Gastroesophageal sphincter (tissue), 4 donors: ENCODE measurements at regions not wholly inside any gene's neighbourhood (a gene's known extent, or its start where the extent isn't known, plus 50 kb on each side); places are given as distances from the start of the nearest gene placed in this dataset.

Source experiments
- ATAC-seq: fragments of 150-250 bp; one replicate; pipeline ENCODE4 v1.9.1; 2016; ENCODE audit warnings: mild to moderate bottlenecking, moderate library complexity
- H3K27ac ChIP-seq, 4 donors: fragments of 200-600 bp; sonication (generic) in 3 of 4; 1 replicate in 3 of 4; 2 replicates in 1 of 4; pipeline ENCODE4 v1.5.1; 2016 to 2019
- H3K27me3 ChIP-seq: fragments of 200-600 bp; sonication (generic); one replicate; pipeline ENCODE4 v1.5.1; 2019
- H3K36me3 ChIP-seq, 2 donors: fragments of 200-600 bp; sonication (generic); one replicate each; pipeline ENCODE4 v1.5.1; 2019; ENCODE audit warnings: control low read depth in 1 of 2
- H3K4me1 ChIP-seq, 3 donors: fragments of 200-600 bp; sonication (generic); 1 replicate in 2 of 3; 2 replicates in 1 of 3; pipeline ENCODE4 v1.5.1; 2016 to 2019; ENCODE audit warnings: control low read depth in 2 of 3
- H3K4me3 ChIP-seq, 2 donors: fragments of 200-600 bp; sonication (generic); one replicate each; pipeline ENCODE4 v1.5.1; 2019; ENCODE audit warnings: mild to moderate bottlenecking in 1 of 2, moderate library complexity in 1 of 2
- H3K9me3 ChIP-seq, 3 donors: fragments of 200-600 bp; sonication (generic); one replicate each; pipeline ENCODE4 v1.5.1; 2017 to 2019; ENCODE audit warnings: control low read depth in 2 of 3
- EP300 ChIP-seq: sonication (generic); formaldehyde crosslinking; IDR thresholded peaks from one replicate; pipeline ENCODE4 v1.6.1; 2017; ENCODE audit warnings: antibody characterized with exemption, mild to moderate bottlenecking
- POLR2A ChIP-seq, 2 donors: fragments of 450-650 bp; IDR thresholded peaks; one replicate each; pipeline ENCODE4 v1.6.1; 2017; ENCODE audit warnings: antibody characterized with exemption in 2 of 2, mild to moderate bottlenecking in 2 of 2, moderate library complexity in 1 of 2
- POLR2AphosphoS5 ChIP-seq: sonication (generic); formaldehyde crosslinking; IDR thresholded peaks from one replicate; pipeline ENCODE4 v1.6.1; 2017; ENCODE audit warnings: antibody characterized with exemption
- WGBS, 2 donors: methylation state at CpG; one replicate each; pipeline ENCODE4 v1.1.5; 2018; ENCODE audit warnings: low coverage in 1 of 2; 5-methylcytosine and 5-hydroxymethylcytosine counted together
- TF ChIP-seq, protein P1 (sequence below), 4 experiments: fragments of 200-600 bp in 2 of 4; fragments of 450-650 bp in 2 of 4; sonication (generic) in 1 of 4; IDR thresholded peaks; one replicate each; pipeline ENCODE4 v1.5.1; 2017 to 2019; ENCODE audit warnings: antibody characterized with exemption in 4 of 4, mild to moderate bottlenecking in 2 of 4, moderate library complexity in 2 of 4

DNA sequence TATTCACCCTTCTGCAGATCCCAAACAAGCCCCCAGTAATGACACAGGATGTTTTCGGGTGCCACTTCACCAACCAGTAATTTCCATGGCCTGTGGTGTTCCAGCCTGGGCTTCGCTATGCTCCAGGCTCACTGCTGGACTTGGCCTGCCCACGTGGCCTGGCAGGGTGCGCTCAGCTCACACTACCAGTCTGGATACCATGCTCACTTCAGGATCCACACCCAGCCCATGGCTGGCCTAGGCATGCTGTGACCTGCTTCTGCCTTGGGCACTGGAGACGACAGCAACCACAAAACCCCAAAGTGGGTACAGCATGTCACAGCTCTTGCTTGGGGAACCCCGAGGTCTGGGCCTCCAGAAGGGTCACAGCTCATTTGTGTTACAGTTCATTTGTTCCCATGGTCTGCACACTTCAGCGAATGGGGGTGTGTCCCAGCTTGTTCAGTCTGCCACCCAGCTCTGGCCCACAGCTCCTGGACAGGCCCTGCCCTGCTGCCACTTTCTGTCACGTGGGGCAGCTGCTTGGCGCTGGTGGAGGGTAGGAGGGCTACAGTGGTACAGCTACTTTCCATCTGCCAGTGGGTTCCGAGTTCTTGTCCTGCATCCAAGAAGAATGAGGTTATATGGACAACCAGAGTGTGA, 650.8 kb downstream of the MCTP2 start:
- Histone ChIP-seq H3K36me3 (no peaks in the 10 kb centered on the region), H3K27ac (no peak overlapping the region), H3K27me3 (no peaks in the 10 kb centered on the region), H3K4me3 (no peak overlapping the region), H3K4me1 (no peaks in the 10 kb centered on the region), H3K9me3 (peaks cover 0 to 9% (median 0%) of the 10 kb centered on the region in 3 donors)
- TF ChIP-seq, protein P1, sequence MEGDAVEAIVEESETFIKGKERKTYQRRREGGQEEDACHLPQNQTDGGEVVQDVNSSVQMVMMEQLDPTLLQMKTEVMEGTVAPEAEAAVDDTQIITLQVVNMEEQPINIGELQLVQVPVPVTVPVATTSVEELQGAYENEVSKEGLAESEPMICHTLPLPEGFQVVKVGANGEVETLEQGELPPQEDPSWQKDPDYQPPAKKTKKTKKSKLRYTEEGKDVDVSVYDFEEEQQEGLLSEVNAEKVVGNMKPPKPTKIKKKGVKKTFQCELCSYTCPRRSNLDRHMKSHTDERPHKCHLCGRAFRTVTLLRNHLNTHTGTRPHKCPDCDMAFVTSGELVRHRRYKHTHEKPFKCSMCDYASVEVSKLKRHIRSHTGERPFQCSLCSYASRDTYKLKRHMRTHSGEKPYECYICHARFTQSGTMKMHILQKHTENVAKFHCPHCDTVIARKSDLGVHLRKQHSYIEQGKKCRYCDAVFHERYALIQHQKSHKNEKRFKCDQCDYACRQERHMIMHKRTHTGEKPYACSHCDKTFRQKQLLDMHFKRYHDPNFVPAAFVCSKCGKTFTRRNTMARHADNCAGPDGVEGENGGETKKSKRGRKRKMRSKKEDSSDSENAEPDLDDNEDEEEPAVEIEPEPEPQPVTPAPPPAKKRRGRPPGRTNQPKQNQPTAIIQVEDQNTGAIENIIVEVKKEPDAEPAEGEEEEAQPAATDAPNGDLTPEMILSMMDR (IDR thresholded peaks at IDR 0.05): no peak
- TF ChIP-seq POLR2AphosphoS5: no peak
- no peak for TF ChIP-seq POLR2A (IDR thresholded peaks at IDR 0.05)
- WGBS, 2 donors: 83 to 100% methylated on average over 1 of the region's 10 CpGs
- ATAC-seq: no peak

DNA sequence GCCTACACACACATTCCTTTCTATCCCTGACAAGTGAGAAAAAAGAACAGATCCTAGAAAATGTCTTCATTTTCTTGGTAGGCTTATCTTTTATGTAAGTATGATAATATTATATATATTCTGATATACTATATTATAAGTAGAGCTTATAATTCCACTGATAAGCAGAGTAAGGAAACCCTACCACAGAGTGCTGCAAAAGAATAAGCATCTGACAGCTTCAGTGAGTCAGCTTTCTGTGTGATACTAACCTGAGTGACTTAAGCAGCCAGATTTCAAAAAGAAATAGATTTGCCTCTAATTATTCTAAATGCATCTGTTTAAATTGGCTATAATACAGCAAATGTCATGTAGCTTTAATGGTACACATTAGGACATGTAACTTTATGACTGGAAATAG, 656.0 kb downstream of the MCTP2 start:
- ATAC-seq: no peak
- no peaks in the 10 kb centered on the region for H3K27me3 ChIP-seq
- H3K4me1 ChIP-seq: no peaks in the 10 kb centered on the region
- no peaks in the 10 kb centered on the region for H3K36me3 ChIP-seq
- TF ChIP-seq POLR2A (IDR thresholded peaks at IDR 0.05) (no peak), EP300 (no peak), POLR2AphosphoS5 (no peak)
- peaks cover 0 to 9% (median 0%) of the 10 kb centered on the region in 3 donors for H3K9me3 ChIP-seq
- no peak overlapping the region for H3K27ac ChIP-seq
- no peak overlapping the region for H3K4me3 ChIP-seq

DNA sequence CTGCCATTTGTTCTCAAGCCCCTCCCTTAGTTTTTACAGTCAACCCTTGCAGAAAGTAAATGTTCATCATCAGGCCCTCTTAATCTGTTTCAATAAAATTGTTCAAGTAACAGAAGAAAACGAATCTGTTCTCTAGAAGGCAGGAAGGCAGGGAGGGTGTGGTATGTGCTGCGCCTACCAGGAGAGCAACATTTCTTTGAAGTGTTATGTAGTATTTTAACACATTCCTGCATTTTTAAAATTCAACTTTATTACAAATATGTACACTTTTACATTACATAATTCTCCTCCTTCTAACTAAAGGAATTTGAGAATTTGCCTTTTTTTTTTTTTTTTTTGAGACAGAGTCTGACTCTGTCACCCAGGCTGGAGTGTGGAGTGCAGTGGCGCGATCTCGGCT, 657.8 kb downstream of the MCTP2 start:
- Histone ChIP-seq H3K4me3 (no peak overlapping the region), H3K27ac (no peak overlapping the region), H3K27me3 (no peaks in the 10 kb centered on the region), H3K4me1 (no peaks in the 10 kb centered on the region), H3K36me3 (no peaks in the 10 kb centered on the region), H3K9me3 (peaks cover 0 to 3% (median 0%) of the 10 kb centered on the region in 3 donors)
- no peak for ATAC-seq
- TF ChIP-seq, protein P1 (IDR thresholded peaks at IDR 0.05): no peak
- TF ChIP-seq EP300: no peak
- no peak for TF ChIP-seq POLR2AphosphoS5
- no peak for TF ChIP-seq POLR2A (IDR thresholded peaks at IDR 0.05)
- WGBS, 2 donors: 95 to 100% methylated on average over 1 to 5 of the region's 5 CpGs

DNA sequence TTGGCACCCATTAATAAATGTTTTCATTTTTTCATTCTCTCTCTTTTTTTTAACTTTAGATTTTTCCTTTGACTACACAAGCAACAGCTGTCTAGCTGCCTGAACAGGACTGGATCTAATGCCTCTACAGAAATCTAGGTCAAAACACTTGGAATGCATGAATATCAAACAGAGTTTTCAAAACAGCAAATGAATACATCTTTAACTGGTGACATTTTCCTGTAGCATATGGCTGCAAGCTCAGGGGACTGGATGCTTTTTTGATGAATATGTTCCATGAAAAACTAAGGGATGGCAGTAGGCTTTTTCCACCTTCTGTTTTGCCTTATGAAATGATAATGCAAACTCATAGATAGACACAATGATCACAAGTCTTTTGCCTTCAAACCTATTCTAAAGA, 661.7 kb downstream of the MCTP2 start:
- TF ChIP-seq POLR2AphosphoS5: no peak
- TF ChIP-seq EP300: no peak
- TF ChIP-seq POLR2A (IDR thresholded peaks at IDR 0.05): no peak
- TF ChIP-seq, protein P1 (IDR thresholded peaks at IDR 0.05): no peak
- no peaks in the 10 kb centered on the region for H3K4me1 ChIP-seq
- H3K9me3 ChIP-seq: peaks cover 0 to 13% (median 0%) of the 10 kb centered on the region in 3 donors
- H3K27me3 ChIP-seq: no peaks in the 10 kb centered on the region
- ATAC-seq: no peak
- H3K4me3 ChIP-seq: no peak overlapping the region
- H3K27ac ChIP-seq: no peak overlapping the region
- H3K36me3 ChIP-seq: no peaks in the 10 kb centered on the region

DNA sequence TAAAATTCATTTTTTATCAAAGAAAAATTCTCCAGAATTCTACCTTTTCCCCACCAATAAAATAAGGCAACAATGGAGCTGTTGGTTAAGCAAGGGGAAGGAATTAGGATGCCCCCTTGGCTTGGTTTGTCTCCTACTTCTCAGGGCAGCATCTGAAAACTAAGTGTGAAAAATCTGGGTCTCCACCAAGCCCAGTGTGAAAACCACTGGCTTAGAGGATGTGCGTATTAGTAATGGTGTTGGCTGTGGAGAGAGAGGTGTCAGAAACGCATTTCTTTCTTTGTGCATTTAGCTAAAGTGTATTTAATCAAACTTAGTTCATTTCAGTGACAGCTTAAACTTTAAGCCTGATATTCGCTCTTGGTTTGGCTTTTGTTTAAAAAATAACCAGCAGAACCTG, 662.7 kb downstream of the MCTP2 start:
- Histone ChIP-seq H3K27ac (no peak overlapping the region), H3K4me3 (no peak overlapping the region), H3K4me1 (no peaks in the 10 kb centered on the region), H3K9me3 (peaks cover 0 to 14% (median 0%) of the 10 kb centered on the region in 3 donors), H3K36me3 (no peaks in the 10 kb centered on the region), H3K27me3 (no peaks in the 10 kb centered on the region)
- ATAC-seq: no peak
- TF ChIP-seq POLR2A (IDR thresholded peaks at IDR 0.05): no peak
- TF ChIP-seq, protein P1 (IDR thresholded peaks at IDR 0.05): no peak
- no peak for TF ChIP-seq EP300
- TF ChIP-seq POLR2AphosphoS5: no peak
- 56 to 78% methylated on average over 3 of the region's 3 CpGs for WGBS, 2 donors
